GM20000 (cell line): ENCODE measurements at regions not wholly inside any gene's neighbourhood (a gene's known extent, or its start where the extent isn't known, plus 50 kb on each side); places are given as distances from the start of the nearest gene placed in this dataset.

Source experiments
- DNase-seq: peaks from one replicate; pipeline ENCODE4 v3.0.0; 2012; ENCODE audit warnings: low spot score
- CTCF ChIP-seq: IDR thresholded peaks from 2 replicates; pipeline ENCODE4 v1.5.1; 2012; ENCODE audit warnings: mild to moderate bottlenecking, control low read depth; ENCODE audit errors: extremely low read depth, missing control alignments

GRCh38 chr20:16801919-16802651 is 53.9 kb downstream of the OTOR start:
- DNase-seq: peak; percentile 21
- TF ChIP-seq CTCF: peak; percentile 59

- TF ChIP-seq CTCF: no peak
- no peak for DNase-seq
Measured at GRCh38 chr20:16802652-16802935, 54.4 kb downstream of the OTOR start.

- DNase-seq: peak; percentile 46
- TF ChIP-seq CTCF: peak; percentile 60
Measured at GRCh38 chr20:16803965-16804792, 56.0 kb downstream of the OTOR start.

- TF ChIP-seq CTCF: no peak
- no peak for DNase-seq
Measured at GRCh38 chr20:16804793-16805187, 56.6 kb downstream of the OTOR start.

GRCh38 chr20:16806061-16806460 is 57.9 kb downstream of the OTOR start:
- TF ChIP-seq CTCF: no peak
- no peak for DNase-seq

- DNase-seq: no peak
- TF ChIP-seq CTCF: no peak
Measured at GRCh38 chr20:16806886-16807285, 58.7 kb downstream of the OTOR start.

GRCh38 chr20:16808796-16809195 is 60.6 kb downstream of the OTOR start:
- DNase-seq: no peak
- no peak for TF ChIP-seq CTCF
